Thymus (tissue), 11 donors: ENCODE measurements at regions not wholly inside any gene's neighbourhood (a gene's known extent, or its start where the extent isn't known, plus 50 kb on each side); places are given as distances from the start of the nearest gene placed in this dataset.
"Not testable (repeated sequence)": the region's sequence is repeated elsewhere in the genome, so short reads cannot be mapped to it uniquely, and the experiment has no call there.

Source experiments
- DNase-seq, 9 donors: peaks; one replicate each; pipeline ENCODE4 v3.0.0-alpha.2; 2013; ENCODE audit warnings: low spot score in 9 of 9, low read depth in 6 of 9, missing footprints in 1 of 9
- H3K27ac ChIP-seq, 2 donors: one replicate each; pipeline ENCODE4 v1.5.1; 2013; ENCODE audit warnings: control low read depth in 1 of 2, low read depth in 1 of 2, low read length in 1 of 2, mild to moderate bottlenecking in 1 of 2, moderate library complexity in 1 of 2
- H3K27me3 ChIP-seq, 2 donors: one replicate each; pipeline ENCODE4 v1.5.1; 2013; ENCODE audit warnings: low read length in 1 of 2; ENCODE audit not compliant: control insufficient read depth in 2 of 2, insufficient read depth in 1 of 2
- H3K36me3 ChIP-seq, 2 donors: one replicate each; pipeline ENCODE4 v1.5.1; 2013; ENCODE audit warnings: low read length in 1 of 2, mild to moderate bottlenecking in 1 of 2, moderate library complexity in 1 of 2; ENCODE audit not compliant: control insufficient read depth in 2 of 2, insufficient read depth in 2 of 2
- H3K4me1 ChIP-seq, 2 donors: one replicate each; pipeline ENCODE4 v1.5.1; 2013; ENCODE audit warnings: low read length in 2 of 2; ENCODE audit not compliant: control insufficient read depth in 2 of 2, insufficient read depth in 2 of 2
- H3K4me3 ChIP-seq, 2 donors: one replicate each; pipeline ENCODE4 v1.5.1; 2013; ENCODE audit warnings: low read length in 2 of 2, control low read depth in 1 of 2, mild to moderate bottlenecking in 1 of 2
- H3K9me3 ChIP-seq, 2 donors: one replicate each; pipeline ENCODE4 v1.5.1; 2013; ENCODE audit warnings: low read length in 1 of 2, mild to moderate bottlenecking in 1 of 2; ENCODE audit not compliant: control insufficient read depth in 2 of 2, insufficient read depth in 1 of 2
- WGBS: extraction: QIAGEN DNeasy Blood & Tissue Kit; methylation state at CpG from one replicate; pipeline ENCODE4 v1.1.7; 2013; 5-methylcytosine and 5-hydroxymethylcytosine counted together
- donor health status: healthy.

DNA sequence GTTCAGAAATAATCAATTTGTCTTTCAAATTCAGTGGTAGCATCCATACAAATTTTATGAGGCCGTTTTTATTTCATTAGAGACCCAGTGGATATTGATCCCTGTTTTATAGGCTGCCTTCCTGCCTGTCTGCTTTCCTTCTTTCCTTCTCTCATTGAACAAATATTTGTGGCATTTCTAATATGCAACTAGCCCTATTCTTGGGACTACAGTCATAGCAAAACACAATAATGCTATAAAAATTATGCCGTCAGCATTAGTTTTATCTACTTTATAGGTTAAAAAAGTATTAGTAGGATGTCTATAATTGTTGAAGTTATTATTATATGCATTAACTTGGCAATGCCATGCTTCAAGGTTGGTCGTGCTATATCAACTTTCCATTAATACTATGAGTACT lies 2037.8 kb upstream of the LRRTM1 start:
- no peaks in the 10 kb centered on the region for H3K9me3 ChIP-seq
- no peak overlapping the region for H3K27ac ChIP-seq
- WGBS, result 88% methylated on average over 3 of the region's 3 CpGs
- H3K27me3 ChIP-seq, result no peaks in the 10 kb centered on the region
- no peak overlapping the region for H3K4me3 ChIP-seq
- DNase-seq, result no peak
- H3K4me1 ChIP-seq, result no peaks in the 10 kb centered on the region
- H3K36me3 ChIP-seq, result no peaks in the 10 kb centered on the region

DNA sequence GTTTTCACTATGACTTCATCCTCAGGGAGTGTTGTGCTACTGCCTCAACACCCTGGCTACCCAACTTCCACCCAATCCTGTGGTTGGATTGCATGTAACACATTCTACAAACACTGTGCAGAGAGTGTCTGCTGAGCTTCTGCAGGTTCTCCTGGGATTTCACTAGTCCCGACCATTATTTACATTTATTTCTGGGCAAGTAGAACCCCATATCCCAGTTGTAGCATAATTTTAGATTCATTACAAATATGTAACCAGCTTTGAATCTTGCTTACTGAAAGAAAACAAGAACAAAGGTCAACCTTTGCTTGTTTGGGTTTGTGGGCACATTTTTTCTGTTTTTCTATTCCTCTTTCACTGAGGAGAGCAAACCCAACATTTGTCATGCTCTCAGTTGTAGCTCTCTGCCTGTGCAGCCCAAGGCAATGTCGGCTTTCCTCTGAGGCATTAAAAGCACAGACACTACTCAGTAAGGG lies 2036.1 kb upstream of the LRRTM1 start:
- WGBS, result 93% methylated on average over 2 of the region's 2 CpGs
- no peak for DNase-seq
- Histone ChIP-seq H3K27me3 (no peaks in the 10 kb centered on the region), H3K9me3 (no peaks in the 10 kb centered on the region), H3K4me1 (no peaks in the 10 kb centered on the region), H3K4me3 (no peak overlapping the region), H3K36me3 (no peaks in the 10 kb centered on the region), H3K27ac (no peak overlapping the region)

DNA sequence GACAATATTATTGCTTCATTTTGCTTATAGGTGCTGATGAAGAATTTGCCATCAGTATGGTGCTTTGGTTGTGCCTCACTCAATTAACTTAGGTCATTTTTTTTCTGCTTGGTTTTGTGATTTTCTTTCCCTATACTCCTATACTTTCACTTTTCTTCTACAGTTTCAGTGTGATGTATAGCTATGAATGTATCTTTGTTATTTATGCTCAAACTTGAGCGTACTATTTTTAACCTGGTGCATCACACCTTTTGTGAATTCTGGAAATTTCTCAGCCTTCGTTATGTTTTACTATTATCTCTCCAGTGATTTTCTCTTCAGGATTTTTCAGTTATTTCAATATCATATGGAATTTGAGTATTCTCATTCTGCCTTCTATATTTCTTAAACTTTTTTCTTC lies 2035.3 kb upstream of the LRRTM1 start:
- no peaks in the 10 kb centered on the region for H3K4me1 ChIP-seq
- H3K4me3 ChIP-seq, result no peak overlapping the region
- 95% methylated on average over 2 of the region's 2 CpGs for WGBS
- no peak overlapping the region for H3K27ac ChIP-seq
- no peaks in the 10 kb centered on the region for H3K9me3 ChIP-seq
- H3K27me3 ChIP-seq, result no peaks in the 10 kb centered on the region
- DNase-seq, result no peak
- no peaks in the 10 kb centered on the region for H3K36me3 ChIP-seq

DNA sequence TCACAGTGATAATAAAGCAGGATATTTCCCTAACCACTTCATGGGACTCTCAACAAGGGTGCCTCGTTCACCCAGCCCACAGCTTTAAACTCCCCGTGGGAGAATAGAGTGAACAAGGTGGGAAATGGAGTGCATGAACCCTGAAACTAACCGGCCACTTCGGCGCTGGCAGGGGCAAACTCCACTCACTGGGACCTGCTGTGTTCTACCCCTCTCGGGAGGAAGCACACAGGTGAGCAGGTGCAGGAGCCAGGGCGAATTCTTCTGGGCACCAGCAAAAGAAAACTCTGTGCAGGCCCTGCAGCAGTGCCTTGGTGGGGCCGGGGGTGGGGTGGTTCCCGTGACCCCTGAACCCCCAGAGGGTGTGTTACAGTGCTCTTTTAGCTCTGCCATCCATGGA lies 2029.1 kb upstream of the LRRTM1 start:
- H3K9me3 ChIP-seq, result peaks cover 0 to 4% of the 10 kb centered on the region in 2 donors
- no peak overlapping the region for H3K27ac ChIP-seq
- no peak for DNase-seq
- no peaks in the 10 kb centered on the region for H3K4me1 ChIP-seq
- 92% methylated on average over 9 of the region's 9 CpGs for WGBS
- H3K36me3 ChIP-seq, result no peaks in the 10 kb centered on the region
- H3K4me3 ChIP-seq, result no peak overlapping the region
- no peaks in the 10 kb centered on the region for H3K27me3 ChIP-seq

DNA sequence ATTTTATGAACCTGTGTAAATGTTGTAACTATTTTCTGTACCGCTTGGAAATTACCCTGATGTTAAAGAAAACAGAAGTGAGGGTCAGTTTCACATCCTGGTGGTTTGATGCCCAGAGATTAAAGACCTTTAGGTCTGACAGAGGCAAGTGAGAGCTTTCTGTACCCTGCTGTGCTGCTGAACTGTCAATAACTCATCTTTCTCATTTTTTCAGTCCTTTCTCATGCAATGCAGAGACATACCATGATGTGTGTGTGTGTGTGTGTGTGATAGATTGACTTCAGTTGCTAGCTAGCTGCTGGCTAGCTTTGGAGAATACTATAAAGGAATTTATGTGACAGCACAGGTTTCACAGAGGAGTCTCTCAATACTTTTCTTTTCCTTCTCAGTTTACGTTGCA lies 2025.6 kb upstream of the LRRTM1 start:
- no peaks in the 10 kb centered on the region for H3K27me3 ChIP-seq
- peaks cover 0 to 12% of the 10 kb centered on the region in 2 donors for H3K9me3 ChIP-seq
- no peaks in the 10 kb centered on the region for H3K4me1 ChIP-seq
- WGBS, result 79% methylated on average over 2 of the region's 2 CpGs
- H3K27ac ChIP-seq, result no peak overlapping the region
- H3K4me3 ChIP-seq, result no peak overlapping the region
- no peaks in the 10 kb centered on the region for H3K36me3 ChIP-seq
- DNase-seq, result no peak

DNA sequence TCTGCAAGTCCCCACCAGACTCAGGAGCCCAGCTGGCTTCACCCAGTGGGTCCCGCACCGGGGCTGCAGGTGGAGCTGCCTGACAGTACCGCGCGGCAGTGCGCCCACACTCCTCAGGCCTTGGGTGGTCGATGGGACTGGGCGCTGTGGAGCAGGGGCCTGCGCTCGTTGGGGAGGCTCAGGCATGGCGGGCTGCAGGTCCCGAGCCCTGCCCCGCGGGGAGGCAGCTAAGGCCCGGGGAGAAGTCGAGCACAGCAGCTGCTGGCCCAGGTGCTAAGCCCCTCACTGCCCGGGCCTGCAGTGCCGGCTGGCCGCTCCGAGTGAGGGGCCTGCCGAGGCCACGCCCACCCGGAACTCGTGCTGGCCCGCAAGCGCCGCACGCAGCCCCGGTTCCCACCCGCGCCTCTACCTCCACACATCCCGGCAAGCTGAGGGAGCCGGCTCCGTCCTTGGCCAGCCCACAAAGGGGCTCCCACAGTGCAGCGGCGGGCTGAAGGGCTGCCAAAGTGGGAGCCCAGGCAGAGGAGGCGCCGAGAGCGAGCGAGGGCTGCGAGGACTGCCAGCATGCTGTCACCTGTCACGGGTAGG lies 2021.7 kb upstream of the LRRTM1 start:
- not testable (repeated sequence) for H3K4me3 ChIP-seq, DNase-seq, H3K9me3 ChIP-seq, H3K27me3 ChIP-seq, H3K36me3 ChIP-seq, H3K27ac ChIP-seq, H3K4me1 ChIP-seq
- WGBS, result 97% methylated on average over 42 of the region's 42 CpGs

DNA sequence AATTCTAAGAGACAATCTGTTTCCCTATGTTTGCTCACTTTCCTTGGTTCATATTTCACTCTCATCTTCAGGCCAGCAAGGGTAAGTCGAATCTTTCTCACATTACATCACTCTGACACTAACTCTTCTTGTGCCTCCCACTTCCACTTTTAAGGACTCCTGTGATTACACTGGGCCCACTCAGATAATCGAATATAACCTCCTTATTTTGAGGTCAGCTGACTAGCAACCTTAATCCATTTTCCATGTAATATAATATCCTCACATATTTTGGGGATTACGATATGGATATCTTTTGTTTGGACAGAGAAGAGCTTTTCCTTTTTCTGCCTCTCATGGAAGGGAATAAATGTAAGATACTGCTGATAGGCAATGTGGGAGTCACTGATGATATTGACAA lies 2015.7 kb upstream of the LRRTM1 start:
- no peak for DNase-seq
- WGBS, result 84% methylated on average over 3 of the region's 3 CpGs
- Histone ChIP-seq H3K27ac (no peak overlapping the region), H3K4me1 (no peaks in the 10 kb centered on the region), H3K4me3 (no peak overlapping the region), H3K27me3 (no peaks in the 10 kb centered on the region), H3K9me3 (peaks cover 0 to 2% of the 10 kb centered on the region in 2 donors), H3K36me3 (no peaks in the 10 kb centered on the region)

DNA sequence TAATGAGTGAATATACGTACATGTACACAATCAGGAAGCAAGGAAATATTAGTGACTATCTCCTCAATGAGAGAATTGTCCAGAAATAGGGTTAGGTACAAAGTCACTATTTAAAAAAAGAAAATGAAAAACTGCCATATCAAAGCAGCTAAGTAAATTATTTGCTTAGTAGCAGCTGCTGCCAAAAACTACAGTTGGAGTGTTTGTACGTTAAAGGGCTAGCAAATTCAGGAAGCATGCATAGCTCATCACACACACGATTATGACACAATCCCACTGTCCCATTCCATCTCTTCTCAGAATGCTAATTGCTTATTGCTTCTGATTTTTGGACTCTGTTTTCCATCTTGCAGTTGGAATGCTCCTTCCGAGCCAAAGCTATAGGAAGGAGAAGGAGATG lies 2012.5 kb upstream of the LRRTM1 start:
- no peaks in the 10 kb centered on the region for H3K9me3 ChIP-seq
- H3K4me3 ChIP-seq, result no peak overlapping the region
- H3K27ac ChIP-seq, result no peak overlapping the region
- H3K27me3 ChIP-seq, result no peaks in the 10 kb centered on the region
- no peaks in the 10 kb centered on the region for H3K36me3 ChIP-seq
- no peaks in the 10 kb centered on the region for H3K4me1 ChIP-seq
- no peak for DNase-seq
- WGBS, result 89% methylated on average over 4 of the region's 4 CpGs

DNA sequence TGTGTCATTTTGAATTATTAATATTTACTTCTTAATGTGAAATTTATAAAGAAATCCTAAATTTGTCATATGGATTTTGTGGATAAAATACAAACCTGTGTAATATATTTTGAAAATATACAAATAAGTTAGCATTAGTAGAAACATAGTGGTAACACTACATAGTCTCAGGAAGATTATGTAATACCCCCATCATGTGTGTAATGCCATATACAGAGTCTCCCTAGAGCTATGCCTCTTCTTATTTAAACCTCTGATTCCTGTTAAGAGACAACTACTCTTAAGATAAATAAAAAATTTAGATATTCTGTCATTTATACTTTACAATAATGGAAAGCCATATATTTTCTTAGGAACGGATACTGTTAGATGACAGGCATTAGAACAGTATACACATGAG lies 2012.0 kb upstream of the LRRTM1 start:
- DNase-seq, result no peak
- H3K4me1 ChIP-seq, result no peaks in the 10 kb centered on the region
- no peak overlapping the region for H3K4me3 ChIP-seq
- H3K27me3 ChIP-seq, result no peaks in the 10 kb centered on the region
- no peaks in the 10 kb centered on the region for H3K9me3 ChIP-seq
- H3K36me3 ChIP-seq, result no peaks in the 10 kb centered on the region
- no peak overlapping the region for H3K27ac ChIP-seq
- WGBS, result 90% methylated on average over 1 of the region's 1 CpG
